ENCODE measurements at regions not wholly inside any gene's neighbourhood (a gene's known extent, or its start where the extent isn't known, plus 50 kb on each side); places are given as distances from the start of the nearest gene placed in this dataset.

DNA sequence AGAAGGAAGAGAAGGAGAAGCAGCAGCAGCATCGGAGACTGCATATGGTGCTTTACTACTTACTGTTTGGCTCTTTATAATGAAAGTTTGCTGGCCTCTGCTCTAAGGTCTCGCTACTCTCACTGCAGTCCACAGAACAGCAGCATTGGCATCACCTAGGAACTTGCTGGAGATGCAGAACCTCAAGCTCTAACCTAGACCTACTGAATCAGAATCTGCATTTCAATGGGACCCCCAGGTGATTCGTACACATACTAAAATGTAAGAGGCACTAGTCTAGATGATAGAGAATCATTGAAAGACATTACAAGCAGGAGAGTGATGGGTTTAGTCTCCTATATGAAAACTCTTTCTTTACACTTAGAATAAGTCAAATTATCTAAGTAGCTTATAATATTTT, 270.6 kb downstream of the KLF5 start:
- TF ChIP-seq POLR2AphosphoS5 (IDR thresholded peaks at IDR 0.05; ENCODE audit: low read depth, low read length) = no peak
- TF ChIP-seq TAF1 (IDR thresholded peaks at IDR 0.05; ENCODE audit: borderline replicate concordance, insufficient read depth, low read length) = no peak
- TF ChIP-seq SIN3A (IDR thresholded peaks at IDR 0.05; ENCODE audit: borderline replicate concordance, insufficient read depth, low read length) = no peak
- TF ChIP-seq, protein P1, sequence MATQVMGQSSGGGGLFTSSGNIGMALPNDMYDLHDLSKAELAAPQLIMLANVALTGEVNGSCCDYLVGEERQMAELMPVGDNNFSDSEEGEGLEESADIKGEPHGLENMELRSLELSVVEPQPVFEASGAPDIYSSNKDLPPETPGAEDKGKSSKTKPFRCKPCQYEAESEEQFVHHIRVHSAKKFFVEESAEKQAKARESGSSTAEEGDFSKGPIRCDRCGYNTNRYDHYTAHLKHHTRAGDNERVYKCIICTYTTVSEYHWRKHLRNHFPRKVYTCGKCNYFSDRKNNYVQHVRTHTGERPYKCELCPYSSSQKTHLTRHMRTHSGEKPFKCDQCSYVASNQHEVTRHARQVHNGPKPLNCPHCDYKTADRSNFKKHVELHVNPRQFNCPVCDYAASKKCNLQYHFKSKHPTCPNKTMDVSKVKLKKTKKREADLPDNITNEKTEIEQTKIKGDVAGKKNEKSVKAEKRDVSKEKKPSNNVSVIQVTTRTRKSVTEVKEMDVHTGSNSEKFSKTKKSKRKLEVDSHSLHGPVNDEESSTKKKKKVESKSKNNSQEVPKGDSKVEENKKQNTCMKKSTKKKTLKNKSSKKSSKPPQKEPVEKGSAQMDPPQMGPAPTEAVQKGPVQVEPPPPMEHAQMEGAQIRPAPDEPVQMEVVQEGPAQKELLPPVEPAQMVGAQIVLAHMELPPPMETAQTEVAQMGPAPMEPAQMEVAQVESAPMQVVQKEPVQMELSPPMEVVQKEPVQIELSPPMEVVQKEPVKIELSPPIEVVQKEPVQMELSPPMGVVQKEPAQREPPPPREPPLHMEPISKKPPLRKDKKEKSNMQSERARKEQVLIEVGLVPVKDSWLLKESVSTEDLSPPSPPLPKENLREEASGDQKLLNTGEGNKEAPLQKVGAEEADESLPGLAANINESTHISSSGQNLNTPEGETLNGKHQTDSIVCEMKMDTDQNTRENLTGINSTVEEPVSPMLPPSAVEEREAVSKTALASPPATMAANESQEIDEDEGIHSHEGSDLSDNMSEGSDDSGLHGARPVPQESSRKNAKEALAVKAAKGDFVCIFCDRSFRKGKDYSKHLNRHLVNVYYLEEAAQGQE (IDR thresholded peaks at IDR 0.05; ENCODE audit: insufficient read depth in 1 of 2, low read depth in 2 of 2, low read length in 2 of 2) = no peak
- TF ChIP-seq FOXP2 (optimal IDR thresholded peaks at IDR 0.05; ENCODE audit: borderline replicate concordance, extremely low read depth, extremely low read length, insufficient read depth) = no peak

Measured in PFSK-1 (cell line).